ENCODE measurements at regions not wholly inside any gene's neighbourhood (a gene's known extent, or its start where the extent isn't known, plus 50 kb on each side); places are given as distances from the start of the nearest gene placed in this dataset.

DNA sequence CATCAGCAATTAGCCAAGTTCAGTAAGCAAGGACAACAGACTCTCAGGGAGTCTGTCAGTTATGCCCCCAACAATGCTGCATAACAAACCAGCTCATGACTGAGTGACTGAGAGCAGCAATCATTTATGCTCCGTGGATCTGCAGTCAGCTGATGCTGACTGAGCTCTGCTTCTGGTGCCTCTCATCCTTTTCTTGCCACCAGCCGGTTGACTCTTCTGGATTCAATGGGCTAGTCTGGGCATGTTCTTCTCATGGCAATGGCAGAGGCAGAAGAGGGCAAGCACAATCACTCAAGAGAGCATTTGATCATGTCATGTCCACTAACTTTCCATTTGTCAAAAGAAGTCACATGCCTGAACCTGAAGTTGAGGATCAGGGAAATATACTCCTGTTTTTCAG is 157.0 kb upstream of the NTRK2 start:
- Histone ChIP-seq H3K4me1 (ENCODE audit: control insufficient read depth, insufficient read depth, low read length) (no peaks in the 10 kb centered on the region), H2AK9ac (replicated peaks; ENCODE audit: low read depth, low read length, poor library complexity) (no peak overlapping the region), H2BK120ac (ENCODE audit: low read depth, low read length) (no peak overlapping the region), H3K36me3 (ENCODE audit: control insufficient read depth, insufficient read depth, low read length) (no peaks in the 10 kb centered on the region), H3K18ac (ENCODE audit: low read depth, low read length) (no peak overlapping the region), H4K8ac (ENCODE audit: low read depth in 2 of 2, low read length in 2 of 2) (no peak overlapping the region), H2AK5ac (ENCODE audit: low read depth, low read length) (no peak overlapping the region), H3K4me3 (ENCODE audit: insufficient read depth, low read depth, low read length) (no peak overlapping the region), H3K9me3 (ENCODE audit: control insufficient read depth, insufficient read depth, low read length) (peaks cover 4% of the 10 kb centered on the region), H3K27me3 (ENCODE audit: control insufficient read depth, insufficient read depth, low read length) (no peaks in the 10 kb centered on the region), H2BK20ac (ENCODE audit: low read depth, low read length) (no peak overlapping the region), H3K4ac (ENCODE audit: low read depth, low read length) (no peak overlapping the region), H2AFZ (replicated peaks; ENCODE audit: low read length, poor library complexity) (no peak overlapping the region), H3K23ac (ENCODE audit: low read depth, low read length) (no peak overlapping the region), H3K9ac (ENCODE audit: low read depth, low read length) (no peak overlapping the region), H3K79me1 (ENCODE audit: low read depth in 1 of 2, low read length in 2 of 2) (no peaks in the 10 kb centered on the region), H2BK15ac (ENCODE audit: low read depth, low read length) (no peak overlapping the region), H3K56ac (ENCODE audit: extremely low read depth, insufficient read depth, low read length) (no peak overlapping the region), H3K9me1 (ENCODE audit: insufficient read depth, low read length) (no peaks in the 10 kb centered on the region), H3K27ac (ENCODE audit: insufficient read depth, low read length) (no peak overlapping the region), H3K4me2 (ENCODE audit: low read depth, low read length) (no peak overlapping the region), H4K20me1 (ENCODE audit: insufficient read depth, low read length) (no peaks in the 10 kb centered on the region), H2BK5ac (ENCODE audit: low read depth, low read length, poor library complexity, severe bottlenecking) (no peak overlapping the region), H3K14ac (replicated peaks; ENCODE audit: low read depth, low read length) (no peak overlapping the region), H4K91ac (ENCODE audit: insufficient read depth, low read depth, low read length) (no peak overlapping the region), H4K5ac (ENCODE audit: low read depth, low read length) (no peak overlapping the region)
- WGBS, 2 experiments (ENCODE audit: extremely low coverage in 2 of 2, insufficient read length in 1 of 2) = 38% methylated on average over 1 of the region's 2 CpGs; no CpG with 5 or more reads in 1 of the 2 experiments
- in situ Hi-C loops (cut with MboI; ENCODE audit: low sequenced_read_pairs) = no loop called here
- POLR2A ChIA-PET (ENCODE audit: unreplicated experiment) = no interaction called here
- no peak for TF ChIP-seq FOS (IDR thresholded peaks at IDR 0.05; ENCODE audit: low read depth, low read length)
- TF ChIP-seq MAFK (IDR thresholded peaks at IDR 0.05; ENCODE audit: low read depth, low read length) = no peak
- TF ChIP-seq MXI1 (IDR thresholded peaks at IDR 0.05; ENCODE audit: borderline replicate concordance, low read depth, low read length) = no peak
- TF ChIP-seq RFX5 (IDR thresholded peaks at IDR 0.05; ENCODE audit: low read depth, low read length) = no peak
- TF ChIP-seq BHLHE40 (IDR thresholded peaks at IDR 0.05; ENCODE audit: low read depth, low read length) = no peak
- no peak for TF ChIP-seq CEBPB (IDR thresholded peaks at IDR 0.05; ENCODE audit: low read depth, low read length)
- TF ChIP-seq, protein P1, sequence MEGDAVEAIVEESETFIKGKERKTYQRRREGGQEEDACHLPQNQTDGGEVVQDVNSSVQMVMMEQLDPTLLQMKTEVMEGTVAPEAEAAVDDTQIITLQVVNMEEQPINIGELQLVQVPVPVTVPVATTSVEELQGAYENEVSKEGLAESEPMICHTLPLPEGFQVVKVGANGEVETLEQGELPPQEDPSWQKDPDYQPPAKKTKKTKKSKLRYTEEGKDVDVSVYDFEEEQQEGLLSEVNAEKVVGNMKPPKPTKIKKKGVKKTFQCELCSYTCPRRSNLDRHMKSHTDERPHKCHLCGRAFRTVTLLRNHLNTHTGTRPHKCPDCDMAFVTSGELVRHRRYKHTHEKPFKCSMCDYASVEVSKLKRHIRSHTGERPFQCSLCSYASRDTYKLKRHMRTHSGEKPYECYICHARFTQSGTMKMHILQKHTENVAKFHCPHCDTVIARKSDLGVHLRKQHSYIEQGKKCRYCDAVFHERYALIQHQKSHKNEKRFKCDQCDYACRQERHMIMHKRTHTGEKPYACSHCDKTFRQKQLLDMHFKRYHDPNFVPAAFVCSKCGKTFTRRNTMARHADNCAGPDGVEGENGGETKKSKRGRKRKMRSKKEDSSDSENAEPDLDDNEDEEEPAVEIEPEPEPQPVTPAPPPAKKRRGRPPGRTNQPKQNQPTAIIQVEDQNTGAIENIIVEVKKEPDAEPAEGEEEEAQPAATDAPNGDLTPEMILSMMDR (conservative IDR thresholded peaks at IDR 0.05; ENCODE audit: low read depth, low read length) = no peak
- TF ChIP-seq RCOR1 (IDR thresholded peaks at IDR 0.05; ENCODE audit: insufficient replicate concordance, low read length) = no peak
- no peak for TF ChIP-seq POLR2A (IDR thresholded peaks at IDR 0.05; ENCODE audit: low read depth, low read length)
- no peak for TF ChIP-seq ELK1 (IDR thresholded peaks at IDR 0.05; ENCODE audit: borderline replicate concordance, low read depth, low read length)
- TF ChIP-seq NFE2L2 (IDR thresholded peaks at IDR 0.05; ENCODE audit: low read depth, low read length) = no peak
- TF ChIP-seq USF2 (IDR thresholded peaks at IDR 0.05; ENCODE audit: low read depth, low read length) = no peak
- TF ChIP-seq CHD1 (IDR thresholded peaks at IDR 0.05; ENCODE audit: low read depth, low read length) = no peak
- no peak for TF ChIP-seq RAD21 (IDR thresholded peaks at IDR 0.05; ENCODE audit: low read length)
- no peak for TF ChIP-seq SMC3 (IDR thresholded peaks at IDR 0.05; ENCODE audit: low read depth, low read length)
- no peak for TF ChIP-seq MAZ (IDR thresholded peaks at IDR 0.05; ENCODE audit: borderline replicate concordance, low read depth, low read length)
- intact Hi-C loops (cut with micrococcal nuclease) = no loop called here
- ATAC-seq (ENCODE audit: low read depth) = no peak
- BruUV-seq (replicated peaks) = no TSS peak
- DNase-seq = no peak
- CTCF ChIA-PET = no interaction called here
- dilution Hi-C loops (cut with HindIII; ENCODE audit: low sequenced_read_pairs, unreplicated experiment) = no loop called here

Data from IMR-90 (cell line).